ENCODE measurements at regions not wholly inside any gene's neighbourhood (a gene's known extent, or its start where the extent isn't known, plus 50 kb on each side); places are given as distances from the start of the nearest gene placed in this dataset.

GRCh38 chr11:114758627-114759026, 80.3 kb downstream of the NXPE2 start:
- CTCF ChIA-PET, result no interaction called here
- Histone ChIP-seq H2AFZ (no peak overlapping the region), H3F3A (ENCODE audit: insufficient read depth, low read depth) (no peaks in the 10 kb centered on the region), H3K79me2 (ENCODE audit: low read depth) (no peaks in the 10 kb centered on the region), H3K27ac (no peak overlapping the region), H3K27me3 (ENCODE audit: insufficient read depth, low read depth) (no peaks in the 10 kb centered on the region), H3K9me2 (ENCODE audit: insufficient read depth) (no peaks in the 10 kb centered on the region), H3K4me3 (no peak overlapping the region), H3K4me2 (no peak overlapping the region), H3K36me3 (ENCODE audit: low read depth) (no peaks in the 10 kb centered on the region), H3K4me1 (replicated peaks; ENCODE audit: insufficient read depth) (no peaks in the 10 kb centered on the region), H4K20me1 (ENCODE audit: insufficient read depth) (no peaks in the 10 kb centered on the region), H3K9me3 (ENCODE audit: insufficient read depth, low read depth) (no peaks in the 10 kb centered on the region)
- POLR2A ChIA-PET (ENCODE audit: unreplicated experiment), result no interaction called here
- TF ChIP-seq CTCF (conservative IDR thresholded peaks at IDR 0.05) (no peak), EZH2 (IDR thresholded peaks at IDR 0.05; ENCODE audit: low read depth) (no peak)
- no TSS peak for BruUV-seq (replicated peaks)
- intact Hi-C loops (cut with micrococcal nuclease; ENCODE audit: unreplicated experiment), result no loop called here
- no peak for DNase-seq

- Histone ChIP-seq H3K36me3 (ENCODE audit: low read depth) (no peaks in the 10 kb centered on the region), H3K9me3 (ENCODE audit: insufficient read depth, low read depth) (no peaks in the 10 kb centered on the region), H3K79me2 (ENCODE audit: low read depth) (no peaks in the 10 kb centered on the region), H3K4me3 (no peak overlapping the region), H3K4me1 (replicated peaks; ENCODE audit: insufficient read depth) (no peaks in the 10 kb centered on the region), H3K27ac (no peak overlapping the region), H3F3A (ENCODE audit: insufficient read depth, low read depth) (no peaks in the 10 kb centered on the region), H3K9me2 (ENCODE audit: insufficient read depth) (no peaks in the 10 kb centered on the region), H4K20me1 (ENCODE audit: insufficient read depth) (no peaks in the 10 kb centered on the region), H3K27me3 (ENCODE audit: insufficient read depth, low read depth) (no peaks in the 10 kb centered on the region), H3K4me2 (no peak overlapping the region), H2AFZ (no peak overlapping the region)
- POLR2A ChIA-PET (ENCODE audit: unreplicated experiment), result no interaction called here
- intact Hi-C loops (cut with micrococcal nuclease; ENCODE audit: unreplicated experiment), result loop anchor here (1.0 to 5.0 kb wide), 2 partner anchors 422 to 770 kb away; no protein-coding TSS in a partner anchor
- peak in 1 of 2 experiments; percentile 15 for DNase-seq
- TF ChIP-seq CTCF (conservative IDR thresholded peaks at IDR 0.05), result peak; percentile 61
- no peak for TF ChIP-seq EZH2 (IDR thresholded peaks at IDR 0.05; ENCODE audit: low read depth)
- CTCF ChIA-PET, result no interaction called here
- no TSS peak for BruUV-seq (replicated peaks)
Observed at GRCh38 chr11:114762408-114762807, 84.1 kb downstream of the NXPE2 start.

- H2AFZ ChIP-seq, result no peak overlapping the region
- no TSS peak for BruUV-seq (replicated peaks)
- H3K4me2 ChIP-seq, result no peak overlapping the region
- no peaks in the 10 kb centered on the region for H3K79me2 ChIP-seq (ENCODE audit: low read depth)
- DNase-seq, result no peak
- no peaks in the 10 kb centered on the region for H3K9me2 ChIP-seq (ENCODE audit: insufficient read depth)
- no peak overlapping the region for H3K27ac ChIP-seq
- no peaks in the 10 kb centered on the region for H3K27me3 ChIP-seq (ENCODE audit: insufficient read depth, low read depth)
- no peaks in the 10 kb centered on the region for H3K4me1 ChIP-seq (replicated peaks; ENCODE audit: insufficient read depth)
- H3K9me3 ChIP-seq (ENCODE audit: insufficient read depth, low read depth), result no peaks in the 10 kb centered on the region
- H4K20me1 ChIP-seq (ENCODE audit: insufficient read depth), result no peaks in the 10 kb centered on the region
- TF ChIP-seq EZH2 (IDR thresholded peaks at IDR 0.05; ENCODE audit: low read depth) (no peak), CTCF (conservative IDR thresholded peaks at IDR 0.05) (no peak)
- ChIA-PET CTCF (no interaction called here), POLR2A (ENCODE audit: unreplicated experiment) (no interaction called here)
- H3K4me3 ChIP-seq, result no peak overlapping the region
- intact Hi-C loops (cut with micrococcal nuclease; ENCODE audit: unreplicated experiment), result loop anchor here (5.0 kb wide), 1 partner anchor 772 kb away; no protein-coding TSS in a partner anchor
- H3F3A ChIP-seq (ENCODE audit: insufficient read depth, low read depth), result no peaks in the 10 kb centered on the region
- H3K36me3 ChIP-seq (ENCODE audit: low read depth), result no peaks in the 10 kb centered on the region
Observed at GRCh38 chr11:114764563-114764962, 86.2 kb downstream of the NXPE2 start.

Data from PC-9 (cell line).